ENCODE measurements at regions not wholly inside any gene's neighbourhood (a gene's known extent, or its start where the extent isn't known, plus 50 kb on each side); places are given as distances from the start of the nearest gene placed in this dataset.

DNA sequence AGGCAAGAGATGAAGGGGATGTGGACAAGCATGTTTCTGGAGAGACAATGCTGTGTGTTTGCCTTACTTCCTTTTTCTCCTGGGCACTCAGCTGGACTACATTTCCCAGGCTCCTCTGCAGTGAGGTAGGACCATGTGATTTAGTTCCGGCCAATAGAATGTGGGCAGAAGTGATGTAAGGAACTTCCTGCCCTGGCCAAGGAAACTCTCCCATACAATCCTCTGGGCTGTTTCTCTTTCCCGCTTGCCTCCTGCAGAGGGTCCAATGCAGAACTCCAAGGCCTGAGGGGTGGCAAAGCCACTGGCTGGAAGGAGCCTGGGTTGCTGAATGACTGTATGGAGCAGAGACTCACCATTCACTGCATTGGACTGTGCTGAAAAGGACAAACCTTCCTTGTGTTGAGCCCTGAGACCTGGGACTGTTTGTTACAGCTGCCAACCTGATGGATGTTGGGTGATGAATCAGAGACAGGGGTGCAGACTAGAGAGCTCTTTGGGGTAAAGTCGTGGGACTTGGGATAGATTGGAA is 82.7 kb upstream of the SLC6A6 start:
- TF ChIP-seq, protein P1, sequence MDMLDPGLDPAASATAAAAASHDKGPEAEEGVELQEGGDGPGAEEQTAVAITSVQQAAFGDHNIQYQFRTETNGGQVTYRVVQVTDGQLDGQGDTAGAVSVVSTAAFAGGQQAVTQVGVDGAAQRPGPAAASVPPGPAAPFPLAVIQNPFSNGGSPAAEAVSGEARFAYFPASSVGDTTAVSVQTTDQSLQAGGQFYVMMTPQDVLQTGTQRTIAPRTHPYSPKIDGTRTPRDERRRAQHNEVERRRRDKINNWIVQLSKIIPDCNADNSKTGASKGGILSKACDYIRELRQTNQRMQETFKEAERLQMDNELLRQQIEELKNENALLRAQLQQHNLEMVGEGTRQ (CRISPR knock-in tag; IDR thresholded peaks at IDR 0.05), result peak; percentile 96
- TF ChIP-seq CTCF (IDR thresholded peaks at IDR 0.05), result no peak
- TF ChIP-seq MAX (CRISPR knock-in tag; IDR thresholded peaks at IDR 0.05), result no peak
- TF ChIP-seq JUN (CRISPR knock-in tag; IDR thresholded peaks at IDR 0.05), result no peak
- no peak for TF ChIP-seq ZNF232 (CRISPR knock-in tag; IDR thresholded peaks at IDR 0.05)
- no peak for TF ChIP-seq TEAD4 (CRISPR knock-in tag; IDR thresholded peaks at IDR 0.05)
- TF ChIP-seq, protein P2, sequence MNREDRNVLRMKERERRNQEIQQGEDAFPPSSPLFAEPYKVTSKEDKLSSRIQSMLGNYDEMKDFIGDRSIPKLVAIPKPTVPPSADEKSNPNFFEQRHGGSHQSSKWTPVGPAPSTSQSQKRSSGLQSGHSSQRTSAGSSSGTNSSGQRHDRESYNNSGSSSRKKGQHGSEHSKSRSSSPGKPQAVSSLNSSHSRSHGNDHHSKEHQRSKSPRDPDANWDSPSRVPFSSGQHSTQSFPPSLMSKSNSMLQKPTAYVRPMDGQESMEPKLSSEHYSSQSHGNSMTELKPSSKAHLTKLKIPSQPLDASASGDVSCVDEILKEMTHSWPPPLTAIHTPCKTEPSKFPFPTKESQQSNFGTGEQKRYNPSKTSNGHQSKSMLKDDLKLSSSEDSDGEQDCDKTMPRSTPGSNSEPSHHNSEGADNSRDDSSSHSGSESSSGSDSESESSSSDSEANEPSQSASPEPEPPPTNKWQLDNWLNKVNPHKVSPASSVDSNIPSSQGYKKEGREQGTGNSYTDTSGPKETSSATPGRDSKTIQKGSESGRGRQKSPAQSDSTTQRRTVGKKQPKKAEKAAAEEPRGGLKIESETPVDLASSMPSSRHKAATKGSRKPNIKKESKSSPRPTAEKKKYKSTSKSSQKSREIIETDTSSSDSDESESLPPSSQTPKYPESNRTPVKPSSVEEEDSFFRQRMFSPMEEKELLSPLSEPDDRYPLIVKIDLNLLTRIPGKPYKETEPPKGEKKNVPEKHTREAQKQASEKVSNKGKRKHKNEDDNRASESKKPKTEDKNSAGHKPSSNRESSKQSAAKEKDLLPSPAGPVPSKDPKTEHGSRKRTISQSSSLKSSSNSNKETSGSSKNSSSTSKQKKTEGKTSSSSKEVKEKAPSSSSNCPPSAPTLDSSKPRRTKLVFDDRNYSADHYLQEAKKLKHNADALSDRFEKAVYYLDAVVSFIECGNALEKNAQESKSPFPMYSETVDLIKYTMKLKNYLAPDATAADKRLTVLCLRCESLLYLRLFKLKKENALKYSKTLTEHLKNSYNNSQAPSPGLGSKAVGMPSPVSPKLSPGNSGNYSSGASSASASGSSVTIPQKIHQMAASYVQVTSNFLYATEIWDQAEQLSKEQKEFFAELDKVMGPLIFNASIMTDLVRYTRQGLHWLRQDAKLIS (CRISPR knock-in tag; IDR thresholded peaks at IDR 0.05; ENCODE audit: borderline replicate concordance), result no peak
- TF ChIP-seq TEAD1 (CRISPR knock-in tag; IDR thresholded peaks at IDR 0.05), result no peak
- no peak for TF ChIP-seq IRF1 (CRISPR knock-in tag; IDR thresholded peaks at IDR 0.05)
- no peak for TF ChIP-seq ATF3 (CRISPR knock-in tag; conservative IDR thresholded peaks at IDR 0.05)
- no peak for TF ChIP-seq E2F1 (CRISPR knock-in tag; IDR thresholded peaks at IDR 0.05)
- no peak for TF ChIP-seq ATF1 (CRISPR knock-in tag; IDR thresholded peaks at IDR 0.05)
- TF ChIP-seq ETV6 (CRISPR knock-in tag; IDR thresholded peaks at IDR 0.05), result no peak
- TF ChIP-seq, protein P3, sequence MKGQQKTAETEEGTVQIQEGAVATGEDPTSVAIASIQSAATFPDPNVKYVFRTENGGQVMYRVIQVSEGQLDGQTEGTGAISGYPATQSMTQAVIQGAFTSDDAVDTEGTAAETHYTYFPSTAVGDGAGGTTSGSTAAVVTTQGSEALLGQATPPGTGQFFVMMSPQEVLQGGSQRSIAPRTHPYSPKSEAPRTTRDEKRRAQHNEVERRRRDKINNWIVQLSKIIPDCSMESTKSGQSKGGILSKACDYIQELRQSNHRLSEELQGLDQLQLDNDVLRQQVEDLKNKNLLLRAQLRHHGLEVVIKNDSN (CRISPR knock-in tag; IDR thresholded peaks at IDR 0.05), result peak; percentile 94

Measured in WTC11 (cell line).